HG02884 (cell line): ENCODE measurements at regions not wholly inside any gene's neighbourhood (a gene's known extent, or its start where the extent isn't known, plus 50 kb on each side); places are given as distances from the start of the nearest gene placed in this dataset.
"Not testable (repeated sequence)": the region's sequence is repeated elsewhere in the genome, so short reads cannot be mapped to it uniquely, and the experiment has no call there.

Source experiments
- ATAC-seq: cut with Tn5 transposase; IDR thresholded peaks from one replicate; pipeline ENCODE4 v1.9.1; 2021; ENCODE audit warnings: mild to moderate bottlenecking, moderate library complexity; ENCODE audit not compliant: unreplicated experiment

GRCh38 chr10:64765498-64765897 is 1244.3 kb downstream of the REEP3 start:
- no peak for ATAC-seq

GRCh38 chr10:64771253-64772050 is 1250.3 kb downstream of the REEP3 start:
- ATAC-seq: no peak

- ATAC-seq: no peak
Measured at GRCh38 chr10:64773357-64773756, 1252.2 kb downstream of the REEP3 start.

GRCh38 chr10:64784451-64784850 is 1263.2 kb downstream of the REEP3 start:
- ATAC-seq: not testable (repeated sequence)

- no peak for ATAC-seq
Measured at GRCh38 chr10:64785816-64786215, 1264.6 kb downstream of the REEP3 start.

- ATAC-seq: no peak
Measured at GRCh38 chr10:64786989-64787388, 1265.8 kb downstream of the REEP3 start.

- no peak for ATAC-seq
Measured at GRCh38 chr10:64795847-64796246, 1274.6 kb downstream of the REEP3 start.

- ATAC-seq: no peak
Measured at GRCh38 chr10:64798297-64798696, 1277.1 kb downstream of the REEP3 start.

- not testable (repeated sequence) for ATAC-seq
Measured at GRCh38 chr10:64808233-64808632, 1287.0 kb downstream of the REEP3 start.

GRCh38 chr10:64810046-64810445 is 1288.8 kb downstream of the REEP3 start:
- ATAC-seq: not testable (repeated sequence)

GRCh38 chr10:64813391-64813790 is 1292.2 kb downstream of the REEP3 start:
- no peak for ATAC-seq

- ATAC-seq: no peak
Measured at GRCh38 chr10:64814201-64814600, 1293.0 kb downstream of the REEP3 start.

GRCh38 chr10:64829888-64830412 is 1308.7 kb downstream of the REEP3 start:
- ATAC-seq: no peak

GRCh38 chr10:64830869-64831268 is 1309.7 kb downstream of the REEP3 start:
- no peak for ATAC-seq

GRCh38 chr10:64840341-64840740 is 1319.1 kb downstream of the REEP3 start:
- no peak for ATAC-seq

GRCh38 chr10:64846700-64847099 is 1325.5 kb downstream of the REEP3 start:
- ATAC-seq: no peak

GRCh38 chr10:64855941-64856340 is 1334.7 kb downstream of the REEP3 start:
- no peak for ATAC-seq

- ATAC-seq: no peak
Measured at GRCh38 chr10:64859911-64860310, 1338.7 kb downstream of the REEP3 start.

- ATAC-seq: no peak
Measured at GRCh38 chr10:64863836-64864235, 1342.6 kb downstream of the REEP3 start.

GRCh38 chr10:64867501-64867962 is 1346.3 kb downstream of the REEP3 start:
- ATAC-seq: no peak

GRCh38 chr10:64873088-64873487 is 1351.9 kb downstream of the REEP3 start:
- ATAC-seq: no peak

- no peak for ATAC-seq
Measured at GRCh38 chr10:64873959-64874358, 1352.8 kb downstream of the REEP3 start.
